Activated CD8-positive, alpha-beta memory T cell treated with anti-CD3 and anti-CD28 coated beads for 24 hours (primary cell): ENCODE measurements at regions not wholly inside any gene's neighbourhood (a gene's known extent, or its start where the extent isn't known, plus 50 kb on each side); places are given as distances from the start of the nearest gene placed in this dataset.

Experiments used
- DNase-seq: peaks from one replicate; pipeline ENCODE4 v3.0.0-alpha.2; 2020

DNA sequence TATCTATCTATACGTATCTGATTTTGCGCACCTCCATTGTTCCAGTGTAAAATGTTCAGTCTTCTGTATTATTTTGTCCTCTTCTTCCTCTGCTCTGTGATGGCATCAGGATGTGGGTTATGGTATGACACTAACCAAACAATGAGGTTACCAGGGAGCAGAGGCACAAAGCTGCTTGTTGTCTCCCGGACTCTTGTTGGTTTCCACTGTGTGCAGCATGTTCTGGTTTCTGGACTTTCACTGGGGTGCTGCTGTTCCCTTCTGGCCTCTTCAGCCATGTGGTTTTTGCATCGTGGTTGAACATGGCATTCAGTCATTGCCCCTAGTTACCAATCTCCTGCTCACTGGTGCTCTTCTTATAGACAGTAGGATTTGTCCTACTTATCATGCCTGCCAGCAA is 665.9 kb downstream of the CBLN2 start:
- no peak for DNase-seq

DNA sequence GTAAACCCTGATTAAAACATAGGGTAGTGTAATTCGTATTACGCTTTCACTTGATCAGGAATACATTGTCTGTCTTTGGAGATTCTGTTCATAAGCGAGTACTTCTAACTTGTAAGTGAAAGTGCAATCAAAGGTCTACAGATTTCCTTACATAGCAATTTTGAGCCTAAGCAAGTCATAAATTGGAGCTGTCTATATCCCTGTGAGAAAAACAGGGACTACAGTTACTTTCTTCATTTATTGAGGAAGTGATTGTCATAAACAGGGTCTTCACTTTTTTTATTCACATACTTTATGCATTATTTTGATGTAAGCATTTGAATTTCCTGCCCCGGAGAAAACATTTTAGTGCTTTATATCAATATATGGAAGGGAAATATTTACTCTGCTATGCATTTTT is 670.4 kb downstream of the CBLN2 start:
- DNase-seq = no peak

DNA sequence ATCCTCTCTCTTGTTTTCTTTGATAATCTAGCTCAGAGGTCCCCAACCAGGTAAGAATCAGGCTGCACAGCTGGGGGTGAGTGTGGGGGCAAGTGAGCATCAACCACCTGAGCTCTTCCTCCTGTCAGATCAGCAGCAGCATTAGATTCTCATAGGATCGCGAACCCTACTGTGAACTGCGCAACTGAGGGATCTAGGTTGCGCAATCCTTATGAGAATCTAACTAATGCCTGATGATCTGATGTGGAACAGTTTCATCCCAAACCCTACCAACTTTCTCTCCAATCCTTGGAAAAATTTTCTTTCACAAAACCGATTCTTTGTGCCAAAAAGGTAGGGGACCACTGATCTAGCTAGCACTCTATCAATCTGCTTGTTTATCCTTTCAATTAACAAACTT is 678.3 kb downstream of the CBLN2 start:
- no peak for DNase-seq

DNA sequence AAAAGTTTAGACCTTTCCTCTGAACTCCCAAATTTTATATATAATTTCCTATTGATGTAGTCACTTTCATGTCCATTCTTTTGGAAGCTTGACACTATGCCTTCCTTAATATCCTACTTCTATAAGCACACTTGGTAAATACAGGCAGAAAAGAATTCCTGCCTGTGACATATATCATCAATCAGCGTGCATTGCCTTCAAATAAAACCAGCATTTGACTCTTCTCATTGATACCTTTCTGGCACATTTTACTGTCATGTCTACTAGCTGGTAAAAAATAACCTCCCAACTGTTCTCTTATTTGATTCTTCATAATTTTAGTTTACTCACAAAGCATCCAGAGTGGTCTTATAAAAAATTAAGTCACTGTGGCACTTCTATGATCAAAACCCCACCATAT is 693.5 kb downstream of the CBLN2 start:
- no peak for DNase-seq

DNA sequence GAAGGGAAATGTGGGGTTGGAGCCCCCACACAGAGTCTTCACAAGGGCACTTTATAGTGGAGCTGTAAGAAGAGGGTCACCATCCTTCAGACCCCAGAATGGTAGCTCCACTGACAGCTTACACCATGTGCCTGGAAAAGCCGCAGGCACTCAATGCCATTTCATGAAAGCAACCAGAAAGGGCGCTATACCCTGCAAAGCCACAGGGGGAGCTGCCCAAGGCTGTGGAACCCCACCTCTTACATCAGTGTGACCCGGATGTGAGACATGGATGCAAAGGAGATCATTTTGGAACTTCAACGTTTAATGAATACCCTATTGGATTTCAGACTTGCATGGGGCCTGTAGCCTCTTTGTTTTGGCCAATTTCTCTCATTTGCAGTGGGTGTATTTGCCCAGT is 694.7 kb downstream of the CBLN2 start:
- no peak for DNase-seq

DNA sequence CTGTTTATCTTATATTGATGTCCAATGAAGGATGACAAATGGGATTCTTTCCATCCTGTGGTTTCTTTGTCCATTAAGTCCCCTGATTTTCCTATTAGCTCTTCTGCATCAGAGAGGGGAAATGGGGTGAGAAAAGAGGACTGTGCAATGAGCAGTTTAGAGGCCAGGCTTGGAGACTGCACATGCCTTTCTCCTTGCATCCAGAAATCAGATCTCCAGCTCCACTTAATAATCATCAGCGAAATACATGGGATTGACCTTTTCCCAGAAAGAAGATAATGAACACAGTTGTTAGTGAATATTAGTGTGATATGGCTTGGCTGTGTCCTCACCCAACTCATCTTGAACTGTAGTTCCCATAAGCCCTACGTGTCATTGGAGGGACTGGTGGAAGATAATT is 697.4 kb downstream of the CBLN2 start:
- no peak for DNase-seq

DNA sequence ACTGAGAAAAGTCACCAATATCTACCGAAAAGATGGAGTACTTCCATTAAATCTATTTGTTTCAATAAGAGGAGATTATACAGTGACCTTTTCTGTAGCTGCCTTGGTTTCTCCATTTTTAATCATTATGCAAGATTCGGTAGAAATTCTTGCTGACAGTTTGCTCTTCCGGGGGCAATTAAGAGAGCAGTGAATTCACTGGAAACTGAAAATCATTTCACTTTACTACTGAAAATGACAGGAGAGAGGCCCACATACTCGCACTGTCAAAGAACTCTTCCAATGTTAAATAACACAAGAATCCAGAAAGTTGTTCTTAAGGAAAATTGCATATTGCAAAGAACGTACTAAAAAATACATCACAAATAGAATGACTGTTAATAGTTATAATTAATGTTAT is 699.3 kb downstream of the CBLN2 start:
- no peak for DNase-seq

DNA sequence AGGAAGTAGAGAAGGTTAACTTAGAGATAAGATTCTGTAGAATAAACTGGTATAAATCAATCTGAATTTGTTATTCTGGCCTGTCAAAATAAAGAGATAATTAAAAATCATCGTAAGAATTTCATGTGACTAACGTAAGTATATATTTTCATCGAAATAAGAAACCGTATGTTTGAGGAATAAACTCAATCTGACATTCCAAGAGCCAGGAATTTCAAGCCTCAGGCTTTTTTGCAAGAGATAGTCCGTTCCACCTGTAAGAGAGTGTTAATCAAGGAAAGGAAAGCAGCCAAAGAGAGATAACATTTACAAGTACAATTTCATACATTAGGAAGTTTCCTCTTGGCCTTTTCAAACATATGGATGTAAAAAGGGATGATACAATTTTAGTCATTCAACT is 701.5 kb downstream of the CBLN2 start:
- no peak for DNase-seq

DNA sequence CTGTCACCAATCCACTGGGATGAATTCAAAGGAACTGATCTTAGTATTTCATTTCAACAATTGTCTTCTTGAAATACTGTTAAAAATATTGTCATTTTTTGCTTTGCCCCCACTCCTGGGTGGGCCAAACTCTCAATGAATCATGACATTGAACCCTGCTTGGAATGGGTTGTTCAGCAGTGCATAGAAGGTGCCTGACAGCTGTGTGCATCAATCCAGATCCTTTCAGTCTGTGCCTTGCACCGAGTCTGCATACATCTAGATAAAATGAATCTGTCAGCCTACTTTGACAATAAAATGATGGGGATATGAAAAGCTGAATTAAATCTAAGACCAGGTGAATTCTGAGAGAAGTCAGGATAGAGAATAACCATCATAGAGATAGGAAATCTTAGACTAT is 706.6 kb downstream of the CBLN2 start:
- no peak for DNase-seq

DNA sequence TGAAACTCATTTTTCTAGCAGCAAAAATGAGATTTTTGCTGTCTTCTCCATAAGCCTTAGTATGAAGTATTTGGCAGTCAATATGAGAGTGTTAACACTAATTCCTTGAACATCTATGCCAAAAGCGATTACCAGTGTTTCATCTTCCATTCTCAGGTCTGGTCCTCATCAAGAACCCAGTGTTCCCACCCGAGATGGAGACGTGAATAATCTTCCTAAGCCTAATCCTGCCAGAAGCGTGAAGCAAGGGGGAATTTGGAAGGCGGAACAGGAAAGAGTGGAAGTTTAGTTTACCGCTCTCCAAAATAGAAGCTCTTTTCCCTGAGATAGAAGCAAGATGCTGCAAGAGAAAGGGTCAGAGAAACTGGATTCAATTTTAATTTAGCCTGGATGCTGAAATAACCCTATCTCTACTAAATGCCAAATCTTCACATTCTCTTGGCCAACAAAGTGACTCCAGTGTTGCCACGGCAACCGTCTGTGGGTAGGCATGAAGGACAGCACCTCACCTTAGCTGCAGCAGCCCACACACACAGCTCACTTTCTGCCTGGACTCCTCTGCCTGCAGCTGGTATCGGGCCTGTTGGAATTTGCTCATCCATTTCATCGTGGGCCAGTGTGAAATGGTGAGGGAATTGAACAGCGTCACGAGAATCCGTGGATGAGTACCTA is 711.1 kb downstream of the CBLN2 start:
- DNase-seq = no peak

DNA sequence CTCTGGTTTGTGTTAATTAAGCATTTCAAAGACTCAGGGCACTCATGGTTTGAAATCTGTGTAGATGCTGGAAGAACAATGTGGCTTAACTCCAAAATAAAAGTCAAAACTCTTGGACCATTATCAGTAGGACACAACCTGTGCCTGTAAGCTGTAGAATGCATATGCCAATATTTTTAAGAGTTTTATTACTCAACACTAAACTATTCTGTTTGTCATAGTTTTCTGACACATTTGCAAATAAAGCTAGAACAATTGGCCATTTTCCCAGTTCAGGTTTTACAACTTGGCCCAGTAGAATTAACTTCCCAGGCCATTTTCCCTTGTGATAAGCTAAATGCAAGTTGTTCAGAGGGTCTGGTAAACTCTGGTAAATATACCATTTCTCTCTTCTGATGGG is 713.1 kb downstream of the CBLN2 start:
- no peak for DNase-seq

DNA sequence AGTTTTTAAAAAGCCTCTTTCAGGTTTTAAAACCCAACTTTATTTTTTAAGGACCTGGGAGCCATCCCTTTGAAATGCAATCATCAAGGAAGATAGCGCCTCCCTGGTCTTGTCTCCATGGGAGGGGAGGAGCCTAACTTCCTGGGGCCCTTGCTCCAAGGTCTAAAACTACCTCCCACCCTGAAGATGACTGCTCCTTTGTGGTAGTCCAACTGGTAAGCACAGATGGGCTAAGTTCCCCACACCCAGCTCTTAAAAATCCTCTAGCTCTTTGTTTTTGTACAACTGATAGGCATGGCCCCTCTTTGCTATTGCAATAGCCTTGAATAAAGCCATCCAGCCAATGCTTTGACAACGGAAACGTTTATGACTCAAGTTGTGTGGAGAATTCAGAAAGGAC is 716.8 kb downstream of the CBLN2 start:
- no peak for DNase-seq

DNA sequence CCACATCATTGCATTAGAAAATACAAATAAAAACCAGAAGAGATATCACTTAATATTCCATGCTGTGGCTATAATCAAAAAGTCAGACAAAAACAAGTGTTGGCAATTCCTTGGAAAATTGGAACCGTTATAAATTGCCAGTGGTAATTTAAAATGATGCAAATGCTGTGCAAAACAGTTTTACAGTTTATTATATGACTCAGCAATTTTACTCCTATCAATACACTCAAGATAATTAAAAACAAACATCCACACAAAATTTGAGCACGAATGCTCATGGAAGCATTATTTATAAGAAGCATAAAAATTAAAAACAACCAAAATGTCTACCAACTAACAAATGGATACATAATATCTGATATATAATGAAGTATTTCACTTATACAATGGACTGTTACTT is 728.8 kb downstream of the CBLN2 start:
- DNase-seq = no peak

DNA sequence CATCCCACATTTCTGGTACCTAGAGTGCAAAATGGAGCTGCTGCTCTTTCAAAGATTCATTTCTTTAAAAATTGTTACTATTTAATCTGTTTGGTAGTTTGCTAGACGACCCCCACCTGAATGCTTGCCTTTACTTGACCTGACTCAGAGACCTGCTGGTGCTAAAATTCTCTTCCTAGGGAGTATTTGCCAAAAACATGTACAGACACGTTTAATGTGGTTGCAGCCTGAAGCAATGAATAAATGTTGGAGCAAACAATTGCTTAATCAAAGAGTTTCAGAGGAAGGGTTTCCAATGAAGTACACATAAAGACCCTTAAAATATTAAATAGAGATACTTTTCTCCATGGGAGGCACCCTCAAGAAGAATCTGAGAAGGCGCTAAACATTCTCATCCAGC is 734.4 kb downstream of the CBLN2 start:
- no peak for DNase-seq

DNA sequence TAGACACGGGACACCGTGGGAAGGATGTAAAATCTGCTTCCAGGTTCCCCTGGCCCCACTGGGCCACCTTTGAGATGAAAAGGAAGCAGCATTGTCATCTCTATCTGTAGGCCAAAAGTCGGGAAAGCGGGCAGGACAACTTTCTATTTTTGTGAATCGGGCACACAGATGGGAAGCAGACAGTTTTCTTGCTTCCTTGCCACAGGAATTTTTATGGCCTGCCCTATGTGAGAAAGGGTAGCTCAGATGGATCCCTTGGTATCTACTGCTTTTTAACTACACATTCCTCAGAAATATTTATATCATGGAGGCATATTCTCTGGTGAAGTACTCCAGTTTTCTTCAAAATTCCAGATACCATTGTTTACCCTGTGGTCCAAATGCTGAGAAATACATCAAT is 735.5 kb downstream of the CBLN2 start:
- no peak for DNase-seq

DNA sequence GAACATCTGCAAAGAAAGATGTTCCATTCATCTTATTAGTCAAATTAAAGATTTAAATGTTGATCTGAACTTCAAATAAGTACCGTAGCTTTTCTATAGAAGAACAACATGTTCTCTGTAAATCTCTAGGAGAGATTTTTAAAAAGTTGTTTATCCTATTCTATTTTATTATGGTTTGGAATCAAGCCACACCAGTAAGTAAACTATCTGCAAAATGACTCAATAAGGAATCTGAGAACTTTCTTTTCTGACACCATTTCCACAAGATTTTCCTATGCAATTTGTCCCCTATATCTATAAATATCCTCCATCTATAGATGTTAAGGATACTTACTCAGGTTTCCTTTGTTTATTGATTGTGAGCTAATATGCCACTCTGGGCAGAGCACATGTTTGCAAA is 736.6 kb downstream of the CBLN2 start:
- DNase-seq = no peak

DNA sequence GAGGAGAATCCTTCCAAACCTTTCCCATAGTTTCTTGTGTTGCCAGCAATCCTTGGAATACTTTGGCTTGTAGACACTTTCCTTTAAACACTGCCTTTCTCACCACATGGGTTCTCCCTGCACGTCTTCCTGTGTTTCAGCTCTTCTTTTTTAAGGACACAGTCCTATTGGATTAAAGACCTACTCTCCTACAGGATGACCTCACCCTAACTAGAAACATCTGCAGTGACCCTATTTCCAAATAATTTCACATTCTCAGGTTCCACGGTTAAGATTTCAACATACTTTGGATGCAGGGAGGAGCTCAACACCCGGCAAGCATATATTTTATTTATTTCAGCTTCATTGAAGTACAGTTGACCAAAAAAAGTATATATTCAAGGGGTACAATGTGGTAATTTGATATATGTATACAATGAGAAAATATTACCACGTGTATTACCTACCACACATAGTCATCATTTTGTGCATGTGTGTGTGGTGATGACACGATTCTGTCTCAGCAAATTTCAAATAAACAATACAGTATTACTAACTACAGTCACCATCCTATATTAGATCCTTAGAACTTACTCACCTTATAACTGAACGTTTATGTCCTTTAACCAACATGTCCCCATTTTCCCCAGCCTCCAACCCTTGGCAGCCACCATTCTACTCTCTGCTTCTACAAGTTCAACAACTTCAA is 745.0 kb downstream of the CBLN2 start:
- DNase-seq = no peak

DNA sequence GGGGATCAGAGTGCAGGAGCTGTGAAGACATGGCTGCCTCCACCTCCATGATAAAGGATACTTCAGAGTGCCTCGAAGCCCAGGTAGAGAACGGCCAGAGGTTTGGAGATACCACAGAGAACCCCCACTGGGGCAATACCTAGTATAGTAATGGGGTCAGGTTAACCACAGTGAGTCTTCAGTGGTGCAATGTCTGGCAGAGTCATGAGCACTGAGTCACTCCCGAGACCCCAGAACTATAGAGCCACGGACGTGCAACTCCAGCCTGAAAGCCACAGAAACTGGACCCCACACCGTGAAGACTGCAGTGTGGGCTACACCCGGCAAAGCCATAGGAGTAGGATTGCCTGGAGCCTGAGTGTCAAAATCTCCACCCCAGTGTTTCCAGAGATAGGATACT is 746.6 kb downstream of the CBLN2 start:
- no peak for DNase-seq

DNA sequence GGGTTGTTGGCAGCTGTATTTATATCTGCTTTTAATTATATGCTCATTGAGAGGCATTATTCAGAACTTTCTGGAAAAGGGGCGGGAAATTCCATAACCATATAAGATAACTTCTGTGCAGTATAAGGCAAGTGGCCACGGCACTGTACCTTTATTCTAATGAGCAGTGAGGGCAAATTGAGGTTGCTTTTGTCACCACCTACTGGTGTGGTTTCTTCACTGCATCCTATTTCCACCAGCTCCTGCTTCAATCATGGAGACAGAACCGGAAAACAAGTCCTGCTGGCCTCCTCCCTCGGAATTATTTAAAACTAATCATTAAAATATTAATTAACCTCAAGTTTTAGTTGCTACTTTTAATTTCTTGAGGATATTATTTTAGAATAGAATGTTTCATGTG is 759.4 kb downstream of the CBLN2 start:
- no peak for DNase-seq

DNA sequence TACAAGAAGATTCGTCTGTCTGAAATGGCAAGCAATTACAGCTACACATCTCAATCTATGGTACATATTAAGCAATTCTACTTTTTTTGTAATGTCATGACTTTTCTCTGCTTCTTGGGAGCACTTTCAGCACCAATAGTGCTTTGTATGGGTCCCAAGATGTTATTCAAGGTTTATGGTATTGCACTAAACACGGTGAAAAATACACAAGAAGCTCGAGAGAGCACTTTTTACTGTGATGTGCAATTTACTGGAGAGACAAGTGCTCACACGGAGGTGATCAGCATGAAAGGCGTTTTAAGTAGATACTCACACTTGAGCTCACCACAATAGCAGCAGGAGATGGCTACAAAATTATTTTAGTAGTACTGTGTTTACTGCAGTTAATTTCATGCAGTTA is 783.6 kb downstream of the CBLN2 start:
- DNase-seq = no peak

DNA sequence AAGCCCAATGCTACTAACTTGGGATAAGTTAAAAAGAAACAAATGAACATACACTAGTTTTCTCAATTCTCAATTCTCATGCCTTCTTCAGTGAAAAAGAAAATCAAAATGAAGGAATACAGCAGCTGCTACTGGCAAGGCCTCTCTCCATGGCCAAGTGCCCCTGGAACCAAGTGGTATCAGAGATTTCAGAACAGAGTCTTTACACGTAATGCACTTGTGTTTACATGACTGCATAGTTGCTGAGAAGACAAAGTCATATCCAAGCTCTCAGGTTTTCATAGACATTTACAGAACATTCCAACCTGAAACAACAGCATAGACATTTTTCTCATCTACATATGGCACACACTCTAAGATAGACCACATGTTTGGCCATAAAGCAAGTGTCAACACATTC is 789.9 kb downstream of the CBLN2 start:
- no peak for DNase-seq

DNA sequence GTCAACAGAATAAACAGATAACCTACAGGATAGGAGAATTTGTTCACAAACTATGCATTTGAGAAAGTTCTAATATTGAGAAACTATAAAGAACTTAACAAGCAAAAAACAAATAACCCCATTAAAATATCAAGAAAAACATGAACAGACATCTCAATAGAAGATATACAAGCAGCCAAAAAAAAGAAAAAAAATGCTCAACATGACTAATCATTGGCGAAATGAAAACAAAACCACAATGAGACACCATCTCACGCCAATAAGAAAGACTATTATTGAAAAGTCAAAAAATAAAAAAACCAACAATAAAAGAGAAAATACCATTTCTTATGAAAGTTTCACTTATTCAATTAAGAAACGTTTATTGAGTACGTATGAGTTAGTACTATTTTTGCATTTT is 800.5 kb downstream of the CBLN2 start:
- DNase-seq = no peak

DNA sequence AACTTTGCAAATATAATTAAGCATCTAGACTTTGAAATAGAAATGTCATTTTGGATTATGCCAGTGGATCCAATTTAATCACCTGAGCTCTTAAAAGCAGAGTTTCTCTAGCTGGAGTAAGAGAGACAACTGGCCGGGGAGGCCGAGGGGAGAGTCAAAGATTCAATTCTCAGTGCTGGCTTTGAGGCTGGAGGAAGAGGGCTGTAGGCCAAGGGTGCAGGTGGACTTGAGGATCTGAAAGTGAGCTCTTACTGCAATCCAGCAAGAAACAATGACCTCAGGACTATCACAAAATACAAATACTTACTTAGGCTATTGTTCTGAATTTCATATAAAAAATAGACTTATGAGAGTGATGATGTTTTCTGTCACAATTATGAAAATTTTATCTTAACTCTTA is 814.5 kb downstream of the CBLN2 start:
- DNase-seq = no peak

DNA sequence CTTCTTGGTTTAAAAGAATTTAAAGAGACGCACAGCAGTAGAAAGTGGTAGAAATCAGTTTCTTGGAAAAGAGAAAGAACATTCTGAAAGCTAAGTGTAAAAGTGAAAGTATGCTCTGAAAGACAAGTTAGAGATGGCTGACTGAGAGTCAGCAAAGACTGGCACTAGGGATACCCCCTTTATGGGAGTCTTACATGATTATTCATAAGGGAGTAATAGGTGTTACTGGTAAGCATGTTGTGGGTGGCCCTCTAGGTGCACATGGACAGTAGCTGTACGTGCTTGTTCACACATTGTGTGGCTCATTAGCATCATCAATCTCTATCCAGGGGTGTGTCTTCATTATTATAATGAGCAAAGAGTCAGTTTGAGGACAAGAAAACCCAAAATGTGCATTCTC is 816.2 kb downstream of the CBLN2 start:
- DNase-seq = no peak

DNA sequence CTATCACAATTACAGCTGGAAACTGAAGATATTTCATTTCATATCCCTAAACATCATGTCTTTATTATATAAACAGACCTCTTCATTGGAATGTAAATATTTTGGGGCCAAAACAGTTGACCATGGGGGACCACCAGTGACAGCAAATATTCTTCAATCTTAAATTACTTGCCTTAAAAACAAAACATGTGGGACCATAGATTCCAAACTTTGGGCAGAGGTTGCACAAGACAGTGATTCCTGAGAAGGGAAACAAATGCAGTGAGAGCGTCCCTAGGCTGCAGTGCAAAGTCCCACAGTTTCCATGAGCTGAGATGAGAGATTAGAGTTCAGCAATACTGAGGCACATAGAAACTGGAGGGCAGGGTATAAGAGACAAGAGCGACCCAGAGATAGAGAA is 818.9 kb downstream of the CBLN2 start:
- DNase-seq = no peak
